Endothelial cell of umbilical vein (primary cell): ENCODE measurements at regions not wholly inside any gene's neighbourhood (a gene's known extent, or its start where the extent isn't known, plus 50 kb on each side); places are given as distances from the start of the nearest gene placed in this dataset.

Experiments
- BruUV-seq: library from RNA; stranded (reverse); fragments of 400-500 nt; replicated peaks from 2 replicates; lab custom pipeline; 2021; lab: Mats Ljungman, UMichigan
- CTCF ChIA-PET: fragments of 300-600, 350-600 bp; sonication (Branson Sonifier 250); formaldehyde crosslinking; loops from one replicate; lab custom pipeline; 2021; ENCODE audit warnings: antibody characterized with exemption, inconsistent platforms; lab: Charles Lee
- POLR2A ChIA-PET: fragments of 300-600, 350-600 bp; sonication (Branson Sonifier 250); formaldehyde crosslinking; loops from one replicate; lab custom pipeline; 2021; ENCODE audit warnings: antibody characterized with exemption, inconsistent platforms; lab: Charles Lee
- DNase-seq: peaks from one replicate; pipeline ENCODE4 v3.0.0-alpha.2; 2011; ENCODE audit warnings: low read depth, low spot score
- FAIRE-seq: peaks from 2 replicates; lab custom pipeline; 2011; peaks lifted over from hg19 to GRCh38; lab: Jason Lieb, UNC
- H2AFZ ChIP-seq: 2 replicates; pipeline ENCODE4 v1.6.0; 2012; ENCODE audit warnings: low read depth, low read length, control low read depth, inconsistent platforms
- H3K27ac ChIP-seq: 2 replicates; pipeline ENCODE4 v1.5.1; 2011; ENCODE audit warnings: low read depth, mild to moderate bottlenecking, control low read depth, low read length, moderate library complexity; ENCODE audit not compliant: insufficient read depth
- H3K27me3 ChIP-seq, 2 experiments: 2 replicates each; pipeline versions ENCODE4 v1.6.0 to v1.6.1; 2011; ENCODE audit warnings: low read length in 2 of 2, mixed read lengths in 1 of 2; ENCODE audit not compliant: control insufficient read depth in 2 of 2, insufficient read depth in 2 of 2
- H3K36me3 ChIP-seq, 2 experiments: 2 replicates in 1 of 2; 3 replicates in 1 of 2; pipeline ENCODE4 v1.5.1; 2011; ENCODE audit warnings: low read length in 2 of 2, mild to moderate bottlenecking in 1 of 2, moderate library complexity in 1 of 2; ENCODE audit not compliant: control insufficient read depth in 2 of 2, insufficient read depth in 2 of 2; ENCODE audit errors: extremely low read depth in 1 of 2
- H3K4me1 ChIP-seq: 3 replicates; pipeline ENCODE4 v1.5.1; 2011; ENCODE audit warnings: mild to moderate bottlenecking, low read length; ENCODE audit not compliant: control insufficient read depth, insufficient read depth; ENCODE audit errors: extremely low read depth
- H3K4me2 ChIP-seq: 2 replicates; pipeline ENCODE4 v1.6.1; 2011; ENCODE audit warnings: low read length, control low read depth, mixed read lengths; ENCODE audit not compliant: insufficient read depth
- H3K4me3 ChIP-seq, 3 experiments: fragments of 200-600 bp in 1 of 3; sonication (generic), shearing (Covaris generic) in 1 of 3; replicated peaks in 1 of 3; 2 replicates each; pipeline ENCODE4 v1.5.1; 2011 to 2016; ENCODE audit warnings: control low read depth in 3 of 3, low read length in 3 of 3, mild to moderate bottlenecking in 2 of 3, inconsistent platforms in 1 of 3, low read depth in 1 of 3, moderate library complexity in 1 of 3; ENCODE audit not compliant: insufficient read depth in 1 of 3
- H3K79me2 ChIP-seq: 2 replicates; pipeline ENCODE4 v1.6.0; 2012; ENCODE audit warnings: low read length, inconsistent platforms; ENCODE audit not compliant: control insufficient read depth, insufficient read depth
- H3K9ac ChIP-seq: replicated peaks from 2 replicates; pipeline ENCODE3; 2011; ENCODE audit warnings: low read length, control low read depth; ENCODE audit not compliant: insufficient read depth; ENCODE audit errors: extremely low read depth
- H3K9me1 ChIP-seq: replicated peaks from 3 replicates; pipeline ENCODE4 v1.6.0; 2011; ENCODE audit warnings: mild to moderate bottlenecking, low read length; ENCODE audit not compliant: control insufficient read depth, insufficient read depth; ENCODE audit errors: extremely low read depth
- H3K9me3 ChIP-seq: replicated peaks from 2 replicates; pipeline ENCODE4 v1.5.1; 2012; ENCODE audit warnings: low read length, inconsistent platforms; ENCODE audit not compliant: control insufficient read depth, insufficient read depth
- H4K20me1 ChIP-seq: replicated peaks from 2 replicates; pipeline ENCODE3; 2011; ENCODE audit warnings: mild to moderate bottlenecking, low read length; ENCODE audit not compliant: control insufficient read depth, insufficient read depth; ENCODE audit errors: extremely low read depth
- EZH2 ChIP-seq: IDR thresholded peaks from 2 replicates; pipeline ENCODE4 v1.6.1; 2012; ENCODE audit warnings: borderline replicate concordance, low read depth, mild to moderate bottlenecking, moderate library complexity, low read length, inconsistent platforms; ENCODE audit not compliant: severe bottlenecking
- FOS ChIP-seq: IDR thresholded peaks from 2 replicates; pipeline ENCODE4 v1.6.1; 2011; ENCODE audit warnings: mild to moderate bottlenecking, low read length, moderate library complexity, borderline replicate concordance; ENCODE audit not compliant: insufficient read depth
- GATA2 ChIP-seq: IDR thresholded peaks from 2 replicates; pipeline ENCODE4 v1.7.0; 2011; ENCODE audit warnings: low read depth, mild to moderate bottlenecking, moderate library complexity, mixed read lengths, low read length; ENCODE audit not compliant: insufficient read length, insufficient read depth
- JUN ChIP-seq: IDR thresholded peaks from 2 replicates; pipeline ENCODE4 v1.6.1; 2011; ENCODE audit warnings: borderline replicate concordance, low read depth; ENCODE audit not compliant: insufficient read length, insufficient read depth
- MYC ChIP-seq: IDR thresholded peaks from one replicate; pipeline ENCODE4 v1.6.1; 2011; ENCODE audit warnings: mild to moderate bottlenecking, low read depth, low read length
- POLR2A ChIP-seq: IDR thresholded peaks from 2 replicates; pipeline ENCODE4 v1.6.1; 2012; ENCODE audit warnings: low read depth, mild to moderate bottlenecking, control low read depth, low read length
- POLR2AphosphoS5 ChIP-seq: IDR thresholded peaks from 2 replicates; pipeline ENCODE4 v1.6.1; 2012; ENCODE audit warnings: low read depth, mild to moderate bottlenecking, control low read depth, low read length, moderate library complexity; ENCODE audit not compliant: insufficient read depth
- dilution Hi-C: fragments of 300-500 bp; cut with MboI; formaldehyde crosslinking; loops from one replicate; pipeline ENCODE4 v1.15.0; 2019; ENCODE audit warnings: low sequenced_read_pairs; ENCODE audit not compliant: extremely low pct_ligation_motif_present
- intact Hi-C: fragments of 100-400 bp; cut with micrococcal nuclease; formaldehyde crosslinking; loops from one replicate; pipeline ENCODE4 v1.10.0; 2022
- TF ChIP-seq, protein P1 (sequence below): IDR thresholded peaks from 2 replicates; pipeline ENCODE4 v1.6.1; 2011; ENCODE audit not compliant: insufficient read depth, insufficient read length
- TF ChIP-seq, protein P2 (sequence below), 2 donors: IDR thresholded peaks; 1 replicate in 1 of 2; 2 replicates in 1 of 2; pipeline ENCODE4 v1.5.1; 2011; ENCODE audit warnings: low read length in 2 of 2, mild to moderate bottlenecking in 2 of 2, moderate library complexity in 2 of 2, control low read depth in 1 of 2, inconsistent platforms in 1 of 2, low read depth in 1 of 2; ENCODE audit not compliant: insufficient read depth in 1 of 2; ENCODE audit errors: extremely low read depth in 1 of 2

DNA sequence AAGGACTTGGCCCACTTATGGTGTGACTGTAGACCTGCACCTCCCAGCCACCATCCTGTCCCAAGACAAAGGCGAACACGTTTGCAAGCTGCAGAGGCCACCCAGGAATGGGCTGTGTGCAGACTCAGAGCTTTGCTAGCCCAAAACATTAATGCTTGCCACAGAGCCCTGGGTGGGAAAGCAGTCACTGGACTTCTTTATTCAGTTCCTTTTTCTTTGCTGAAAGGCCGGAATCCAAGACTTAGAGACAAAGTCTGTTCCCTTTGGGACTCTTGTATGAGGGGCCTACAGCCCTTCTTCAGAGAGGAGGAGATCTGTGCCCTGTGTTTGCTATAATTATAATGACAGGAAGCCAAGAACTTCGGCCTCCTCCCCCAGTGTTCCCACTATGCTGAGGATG lies 167.8 kb downstream of the DLEU7 start:
- TF ChIP-seq FOS: no peak
- no peak for TF ChIP-seq JUN
- TF ChIP-seq, protein P1, sequence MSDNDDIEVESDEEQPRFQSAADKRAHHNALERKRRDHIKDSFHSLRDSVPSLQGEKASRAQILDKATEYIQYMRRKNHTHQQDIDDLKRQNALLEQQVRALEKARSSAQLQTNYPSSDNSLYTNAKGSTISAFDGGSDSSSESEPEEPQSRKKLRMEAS: no peak
- TF ChIP-seq POLR2AphosphoS5: no peak
- TF ChIP-seq GATA2: no peak
- TF ChIP-seq, protein P2, sequence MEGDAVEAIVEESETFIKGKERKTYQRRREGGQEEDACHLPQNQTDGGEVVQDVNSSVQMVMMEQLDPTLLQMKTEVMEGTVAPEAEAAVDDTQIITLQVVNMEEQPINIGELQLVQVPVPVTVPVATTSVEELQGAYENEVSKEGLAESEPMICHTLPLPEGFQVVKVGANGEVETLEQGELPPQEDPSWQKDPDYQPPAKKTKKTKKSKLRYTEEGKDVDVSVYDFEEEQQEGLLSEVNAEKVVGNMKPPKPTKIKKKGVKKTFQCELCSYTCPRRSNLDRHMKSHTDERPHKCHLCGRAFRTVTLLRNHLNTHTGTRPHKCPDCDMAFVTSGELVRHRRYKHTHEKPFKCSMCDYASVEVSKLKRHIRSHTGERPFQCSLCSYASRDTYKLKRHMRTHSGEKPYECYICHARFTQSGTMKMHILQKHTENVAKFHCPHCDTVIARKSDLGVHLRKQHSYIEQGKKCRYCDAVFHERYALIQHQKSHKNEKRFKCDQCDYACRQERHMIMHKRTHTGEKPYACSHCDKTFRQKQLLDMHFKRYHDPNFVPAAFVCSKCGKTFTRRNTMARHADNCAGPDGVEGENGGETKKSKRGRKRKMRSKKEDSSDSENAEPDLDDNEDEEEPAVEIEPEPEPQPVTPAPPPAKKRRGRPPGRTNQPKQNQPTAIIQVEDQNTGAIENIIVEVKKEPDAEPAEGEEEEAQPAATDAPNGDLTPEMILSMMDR (IDR thresholded peaks at IDR 0.05; ENCODE audit: extremely low read depth in 1 of 2, insufficient read depth in 1 of 2, low read depth in 1 of 2, low read length in 2 of 2): no peak
- TF ChIP-seq EZH2: no peak
- no peak for TF ChIP-seq POLR2A
- no peak for TF ChIP-seq MYC
- H3K27ac ChIP-seq: no peak overlapping the region
- no TSS peak for BruUV-seq
- H3K79me2 ChIP-seq: no peaks in the 10 kb centered on the region
- H3K4me2 ChIP-seq: no peak overlapping the region
- H3K9ac ChIP-seq: no peak overlapping the region
- H3K27me3 ChIP-seq: no peaks in the 10 kb centered on the region
- no peak overlapping the region for H3K4me3 ChIP-seq
- DNase-seq (no peak), FAIRE-seq (no peak)
- ChIA-PET POLR2A (no interaction called here), CTCF (interaction anchor here (1.3 kb wide), 1 partner anchor 16 kb away, joined by 4 read pairs; no protein-coding TSS in a partner anchor)
- H4K20me1 ChIP-seq: no peaks in the 10 kb centered on the region
- intact Hi-C loops: no loop called here
- H2AFZ ChIP-seq: no peak overlapping the region
- H3K9me1 ChIP-seq: no peaks in the 10 kb centered on the region
- dilution Hi-C loops: no loop called here
- no peaks in the 10 kb centered on the region for H3K36me3 ChIP-seq
- H3K4me1 ChIP-seq: peaks cover 38% of the 10 kb centered on the region
- H3K9me3 ChIP-seq: no peaks in the 10 kb centered on the region
